Lower leg skin (tissue), 4 donors: ENCODE measurements at regions not wholly inside any gene's neighbourhood (a gene's known extent, or its start where the extent isn't known, plus 50 kb on each side); places are given as distances from the start of the nearest gene placed in this dataset.
"Not testable (repeated sequence)": the region's sequence is repeated elsewhere in the genome, so short reads cannot be mapped to it uniquely, and the experiment has no call there.

Experiments used
- DNase-seq, 2 donors: peaks; one replicate each; pipeline ENCODE4 v3.0.0-alpha.2; 2019; ENCODE audit warnings: low spot score in 2 of 2
- H3K4me3 ChIP-seq: fragments of 200-600 bp; sonication (generic); 2 replicates; pipeline ENCODE4 v1.5.1; 2017; ENCODE audit warnings: mild to moderate bottlenecking, low read depth; ENCODE audit not compliant: poor library complexity, severe bottlenecking
- CTCF ChIP-seq, 3 donors: fragments of 450-650 bp; IDR thresholded peaks; one replicate each; pipeline ENCODE4 v1.5.1; 2016; ENCODE audit warnings: antibody characterized with exemption in 3 of 3, mild to moderate bottlenecking in 3 of 3, moderate library complexity in 2 of 3
- POLR2A ChIP-seq, 2 donors: fragments of 450-650 bp; IDR thresholded peaks; one replicate each; pipeline ENCODE4 v1.6.1; 2016 to 2017; ENCODE audit warnings: antibody characterized with exemption in 2 of 2, mild to moderate bottlenecking in 1 of 2, moderate library complexity in 1 of 2
- WGBS, 2 donors: methylation state at CpG; one replicate each; pipeline ENCODE4 v1.1.5; 2018; 5-methylcytosine and 5-hydroxymethylcytosine counted together
- intact Hi-C: fragments of 100-400 bp; cut with DNase I; formaldehyde crosslinking; loops from one replicate; pipeline ENCODE4 v1.15.0; 2023; ENCODE audit warnings: low total_unique reads

GRCh38 chr21:9739240-9739639, 782.1 kb upstream of the TPTE start:
- no peak overlapping the region for H3K4me3 ChIP-seq
- 54 to 57% methylated on average over 3 of the region's 3 CpGs for WGBS, 2 donors
- no peak for DNase-seq
- intact Hi-C loops: no loop called here
- TF ChIP-seq CTCF (IDR thresholded peaks at IDR 0.05): no peak
- TF ChIP-seq POLR2A (IDR thresholded peaks at IDR 0.05): no peak

- H3K4me3 ChIP-seq, DNase-seq, intact Hi-C loops: not testable (repeated sequence)
- 61 to 80% methylated on average over 8 of the region's 8 CpGs for WGBS, 2 donors
Observed at GRCh38 chr21:9740177-9740941, 781.0 kb upstream of the TPTE start.

GRCh38 chr21:9740991-9741742, 780.2 kb upstream of the TPTE start:
- H3K4me3 ChIP-seq, intact Hi-C loops, DNase-seq: not testable (repeated sequence)
- 65% methylated on average over 8 of the region's 8 CpGs for WGBS, 2 donors

GRCh38 chr21:9743566-9743965, 777.8 kb upstream of the TPTE start:
- 80 to 81% methylated on average over 10 of the region's 10 CpGs for WGBS, 2 donors
- DNase-seq, intact Hi-C loops, H3K4me3 ChIP-seq: not testable (repeated sequence)

DNA sequence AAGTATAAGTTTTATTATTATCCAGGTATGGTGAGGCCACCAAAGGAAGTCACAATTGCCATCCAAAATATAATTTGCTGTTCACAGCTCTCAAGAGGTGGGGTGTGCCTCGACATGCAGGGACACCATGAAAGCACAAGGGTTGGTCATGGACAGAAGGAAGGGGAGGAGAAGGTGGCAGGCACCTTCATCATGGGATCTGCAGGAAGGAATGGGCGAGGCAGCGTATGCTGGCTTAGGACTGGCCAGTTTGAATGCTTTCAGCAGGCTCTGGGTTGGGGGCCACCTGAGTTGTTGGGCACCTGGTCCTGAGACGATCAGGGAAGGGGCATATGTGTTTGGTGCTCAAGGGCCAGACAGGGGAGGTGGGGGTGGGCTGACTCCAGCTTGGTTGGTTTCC, 777.2 kb upstream of the TPTE start:
- DNase-seq, H3K4me3 ChIP-seq, intact Hi-C loops: not testable (repeated sequence)
- 37 to 49% methylated on average over 4 of the region's 4 CpGs for WGBS, 2 donors

- H3K4me3 ChIP-seq, DNase-seq, intact Hi-C loops: not testable (repeated sequence)
- WGBS, 2 donors: 68 to 75% methylated on average over 4 of the region's 4 CpGs
Observed at GRCh38 chr21:9744593-9744992, 776.8 kb upstream of the TPTE start.

DNA sequence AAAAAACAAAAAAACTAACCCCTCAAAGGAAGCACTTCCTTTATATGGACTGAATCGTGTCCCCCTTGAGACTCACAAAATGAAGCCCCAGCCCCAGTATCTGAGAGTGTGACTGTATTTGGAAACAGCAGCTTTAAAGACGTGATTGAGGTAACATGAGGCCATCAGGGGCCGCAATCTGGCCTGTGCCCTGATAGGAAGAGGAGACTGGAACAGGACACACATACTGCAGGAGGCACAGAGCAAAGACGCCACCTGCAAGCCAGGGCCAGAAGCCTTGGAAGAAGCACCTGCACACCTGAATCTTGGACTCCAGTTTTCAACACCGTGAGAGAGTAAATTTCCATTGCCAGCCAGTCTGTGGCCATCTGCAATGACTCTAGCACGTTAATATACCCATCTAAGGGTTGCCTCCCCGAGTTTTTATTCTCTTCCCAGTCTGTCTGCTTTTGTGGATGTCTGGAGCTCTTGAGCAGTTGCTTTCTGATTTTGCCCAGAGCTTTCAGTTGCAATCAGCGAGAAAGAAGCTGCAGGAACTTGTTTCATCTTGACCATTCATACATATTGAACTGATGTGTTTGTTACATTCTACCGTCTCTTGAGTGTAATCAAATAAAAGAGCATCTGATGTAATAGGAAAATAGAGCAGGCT, 775.8 kb upstream of the TPTE start:
- intact Hi-C loops, DNase-seq, H3K4me3 ChIP-seq: not testable (repeated sequence)
- 47 to 51% methylated on average over 9 of the region's 9 CpGs for WGBS, 2 donors

DNA sequence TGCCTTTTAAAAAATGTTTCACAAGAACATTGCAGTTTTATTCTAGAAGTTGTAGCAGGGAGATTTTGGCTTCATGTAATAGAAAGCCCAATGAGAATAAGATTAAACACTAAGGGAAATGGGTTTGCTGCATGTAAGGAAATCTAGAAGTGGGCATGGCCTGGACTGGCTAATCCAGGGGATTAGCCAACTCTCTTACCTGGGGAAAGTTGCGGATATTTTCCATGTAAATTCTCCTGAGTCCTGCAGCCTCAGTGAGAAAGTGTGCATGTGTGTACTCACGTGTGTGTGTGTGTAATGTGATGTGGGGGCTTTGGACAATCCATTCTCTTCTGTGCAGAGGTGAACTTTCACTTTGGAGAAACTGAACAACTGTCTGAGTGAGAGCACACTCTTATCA, 775.1 kb upstream of the TPTE start:
- H3K4me3 ChIP-seq, DNase-seq, intact Hi-C loops: not testable (repeated sequence)
- WGBS, 2 donors: 39 to 51% methylated on average over 2 of the region's 2 CpGs

DNA sequence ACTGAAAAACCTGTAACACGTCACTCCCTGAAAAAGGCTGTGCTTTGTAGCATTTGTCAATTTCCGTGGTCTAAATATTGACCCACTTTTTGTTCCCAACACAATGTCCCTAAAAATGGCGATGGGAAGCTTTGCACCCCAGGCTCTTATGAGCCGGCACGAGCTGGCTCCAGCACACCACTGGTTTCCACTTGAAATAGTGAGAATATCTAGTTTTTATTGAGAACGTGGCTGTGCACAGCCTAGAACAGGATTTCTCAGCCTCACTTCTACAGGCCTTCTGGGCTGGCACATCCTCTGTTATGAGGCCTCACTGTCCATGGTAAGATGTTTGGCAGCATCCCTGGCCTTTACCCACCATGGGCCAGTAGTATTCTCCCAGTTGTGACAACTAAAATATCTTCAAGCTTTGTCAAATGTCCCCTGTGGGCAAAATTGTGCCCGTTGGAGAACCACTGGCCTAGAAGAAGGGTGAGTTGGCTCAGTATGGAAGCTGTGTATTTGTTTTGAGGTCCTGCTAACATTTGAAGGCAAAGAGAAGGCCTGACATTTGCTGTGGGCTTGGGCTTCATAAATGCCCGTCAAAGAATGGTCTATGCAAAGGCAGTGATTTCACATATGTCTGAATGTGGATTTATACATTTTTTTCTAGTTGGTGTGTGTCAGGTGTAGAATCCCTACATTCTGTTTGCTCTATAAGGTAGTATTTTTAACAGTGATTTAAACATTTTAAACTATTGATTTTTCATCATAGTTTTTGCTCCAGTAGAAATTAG, 774.4 kb upstream of the TPTE start:
- H3K4me3 ChIP-seq, intact Hi-C loops, DNase-seq: not testable (repeated sequence)
- 51 to 58% methylated on average over 8 of the region's 8 CpGs for WGBS, 2 donors

DNA sequence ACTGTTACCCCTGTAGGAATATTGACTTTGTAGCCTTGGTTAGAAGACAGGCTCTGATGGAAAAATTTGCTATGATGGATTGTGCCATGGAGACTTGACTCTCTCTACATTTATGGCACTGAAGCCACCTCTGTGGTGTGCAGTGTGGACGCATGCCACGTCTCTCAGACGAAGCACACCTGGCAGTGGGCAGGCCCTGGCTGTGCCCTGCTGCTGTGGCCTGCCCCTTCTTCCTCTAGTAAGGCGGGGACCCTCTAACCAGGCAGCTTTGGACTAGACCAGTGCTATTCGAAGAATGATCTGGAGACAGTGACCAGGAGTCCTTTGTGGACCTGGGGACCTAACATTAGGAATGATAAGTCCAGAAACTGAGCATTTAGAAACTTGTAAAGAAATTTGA, 773.5 kb upstream of the TPTE start:
- intact Hi-C loops, H3K4me3 ChIP-seq, DNase-seq: not testable (repeated sequence)
- WGBS, 2 donors: 54 to 64% methylated on average over 5 of the region's 5 CpGs

- DNase-seq, H3K4me3 ChIP-seq, intact Hi-C loops: not testable (repeated sequence)
- 62 to 64% methylated on average over 4 of the region's 4 CpGs for WGBS, 2 donors
Observed at GRCh38 chr21:9748451-9748850, 772.9 kb upstream of the TPTE start.

DNA sequence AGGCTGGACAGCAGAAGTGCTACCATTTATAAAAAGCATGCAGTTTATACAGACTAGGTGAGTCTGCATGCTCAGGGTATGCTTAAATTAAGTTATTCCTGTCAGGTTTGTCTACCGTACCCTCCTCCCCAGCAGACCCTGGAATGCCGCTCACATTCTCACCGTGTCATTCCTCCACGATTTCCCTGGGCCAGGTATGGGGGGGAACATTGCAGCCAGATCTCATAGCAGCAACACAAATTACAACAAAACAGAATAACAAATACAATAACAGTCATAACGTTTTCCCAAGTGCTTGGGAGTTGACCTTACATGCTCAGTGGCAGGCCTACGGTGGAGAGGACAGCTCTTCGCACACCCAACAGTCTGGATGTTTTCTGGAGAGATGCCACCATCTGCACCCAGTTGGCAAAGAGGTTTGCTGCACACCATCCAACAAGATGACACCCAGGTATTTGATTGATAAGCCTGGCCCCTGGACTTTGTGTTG, 771.6 kb upstream of the TPTE start:
- 70 to 78% methylated on average over 7 of the region's 7 CpGs for WGBS, 2 donors
- H3K4me3 ChIP-seq, intact Hi-C loops, DNase-seq: not testable (repeated sequence)
